ENCODE measurements at regions not wholly inside any gene's neighbourhood (a gene's known extent, or its start where the extent isn't known, plus 50 kb on each side); places are given as distances from the start of the nearest gene placed in this dataset.

- TF ChIP-seq POLR2A (IDR thresholded peaks at IDR 0.05), result no peak
- TF ChIP-seq CTCF (IDR thresholded peaks at IDR 0.05), result no peak
- TF ChIP-seq POLR2AphosphoS5 (IDR thresholded peaks at IDR 0.05), result no peak
Observed at GRCh38 chr2:36035137-36035536, 320.4 kb upstream of the CRIM1 start.
